Hematopoietic multipotent progenitor cell treated with erythropoietin and hydrocortisone succinate and interleukin-3 and kit ligand, for 4 days (in vitro differentiated cells): ENCODE measurements at regions not wholly inside any gene's neighbourhood (a gene's known extent, or its start where the extent isn't known, plus 50 kb on each side); places are given as distances from the start of the nearest gene placed in this dataset.
"Not testable (repeated sequence)": the region's sequence is repeated elsewhere in the genome, so short reads cannot be mapped to it uniquely, and the experiment has no call there.

Experiments used
- DNase-seq: peaks from one replicate; pipeline ENCODE4 v3.0.0-alpha.2; 2015

DNA sequence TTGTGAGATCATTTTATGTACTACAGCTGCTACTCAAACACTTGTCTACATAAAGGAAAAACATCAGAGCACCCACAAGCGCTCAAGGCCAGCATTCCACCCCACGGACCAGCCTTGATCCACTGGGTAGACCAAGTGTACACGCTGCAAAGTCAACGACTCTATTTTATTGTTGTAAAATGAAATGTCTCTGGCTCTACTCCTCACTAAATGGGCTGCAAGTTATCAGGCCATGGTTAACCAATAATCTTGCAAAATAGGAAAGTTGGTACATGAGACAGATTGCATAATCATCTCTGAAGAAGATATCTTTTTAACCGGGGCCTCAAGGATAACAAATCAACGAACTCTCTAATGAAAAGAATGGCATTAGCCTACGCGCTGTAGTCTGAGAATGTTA is 69.9 kb upstream of the FOXN3 start:
- DNase-seq, result peak; percentile 81

DNA sequence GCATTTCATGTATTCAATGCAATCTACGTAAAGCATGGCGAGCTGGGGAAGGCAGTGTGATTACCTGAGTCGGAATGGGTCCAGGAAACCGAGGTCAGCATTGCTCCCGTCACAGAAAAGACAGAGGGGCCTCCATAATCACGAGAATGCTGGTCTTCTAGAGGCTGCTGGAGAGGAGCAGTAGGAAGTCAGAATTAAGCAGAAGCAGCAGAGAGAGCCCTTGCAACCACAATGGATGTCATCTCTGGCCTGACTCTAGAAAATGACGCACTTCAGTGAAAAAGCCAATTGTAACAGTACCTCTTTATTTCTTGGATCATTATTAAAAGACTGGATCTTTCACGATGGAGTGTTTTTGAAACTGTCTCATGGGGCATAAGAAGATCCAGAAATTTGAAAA is 69.5 kb upstream of the FOXN3 start:
- DNase-seq, result peak; percentile 48

GRCh38 chr14:89485264-89485663 is 68.2 kb upstream of the FOXN3 start:
- no peak for DNase-seq

- peak; percentile 68 for DNase-seq
Measured at GRCh38 chr14:89484051-89484844, 67.2 kb upstream of the FOXN3 start.

DNA sequence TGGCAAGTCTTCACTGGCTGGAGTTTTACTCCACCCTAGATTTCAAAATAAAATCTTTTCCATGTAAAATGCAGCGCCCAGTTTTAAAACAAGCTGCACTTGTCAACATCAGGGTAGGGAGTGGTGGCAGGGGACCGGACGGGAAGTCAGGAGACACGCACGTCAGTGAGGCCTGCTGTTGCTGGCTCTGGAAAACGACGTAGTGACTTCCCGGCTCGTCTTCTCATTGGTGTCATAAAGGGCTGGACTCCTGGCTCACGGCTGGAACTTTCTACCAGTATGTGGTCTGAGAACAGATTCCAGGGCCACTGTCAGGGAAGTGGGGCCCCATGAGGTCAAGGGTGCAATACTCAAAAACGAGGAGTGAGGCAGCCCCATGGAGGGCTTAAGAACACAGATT is 64.2 kb upstream of the FOXN3 start:
- DNase-seq, result no peak

GRCh38 chr14:89480278-89480677 is 63.2 kb upstream of the FOXN3 start:
- no peak for DNase-seq

- no peak for DNase-seq
Measured at GRCh38 chr14:89479802-89480201, 62.8 kb upstream of the FOXN3 start.

DNA sequence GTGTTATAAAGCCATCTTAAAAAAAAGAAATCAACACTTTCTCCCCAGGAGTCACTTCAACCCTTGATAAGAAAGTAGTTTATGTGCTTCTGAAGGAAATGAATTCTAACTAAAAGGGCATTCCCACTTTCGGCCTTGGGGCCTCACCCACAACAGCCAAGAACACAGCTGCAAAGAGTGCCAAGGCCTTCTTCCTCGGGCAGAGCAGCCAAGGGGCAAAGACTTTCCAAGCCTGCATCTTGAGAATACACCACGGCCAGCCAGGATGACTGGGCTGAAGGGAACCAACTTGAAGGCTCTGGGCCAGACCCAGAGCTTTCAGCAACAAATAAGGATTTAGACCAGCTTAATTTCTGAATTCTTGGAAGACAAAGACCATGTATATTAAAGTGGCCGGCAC is 60.4 kb upstream of the FOXN3 start:
- no peak for DNase-seq

- DNase-seq, result peak; percentile 44
Measured at GRCh38 chr14:89476354-89476896, 59.4 kb upstream of the FOXN3 start.

DNA sequence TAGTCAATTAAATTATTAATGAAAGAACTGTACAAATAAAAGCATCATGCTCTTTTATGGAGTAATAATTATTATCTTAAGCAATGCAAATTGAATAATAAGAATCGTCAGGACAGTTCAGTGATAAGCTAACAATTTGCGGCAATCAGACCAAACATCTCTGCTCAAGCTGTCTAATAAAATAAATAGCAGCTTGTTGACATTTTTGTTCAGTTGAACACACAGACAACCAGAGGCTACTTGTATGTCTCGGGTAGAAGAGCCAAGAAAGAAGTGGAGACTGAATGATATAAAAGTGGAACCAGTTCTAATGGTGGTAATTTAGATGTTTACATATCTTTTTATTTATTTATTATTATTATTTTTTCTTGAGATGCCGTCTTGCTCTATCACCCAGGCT is 57.4 kb upstream of the FOXN3 start:
- DNase-seq, result no peak

- DNase-seq, result no peak
Measured at GRCh38 chr14:89473989-89474388, 57.0 kb upstream of the FOXN3 start.

DNA sequence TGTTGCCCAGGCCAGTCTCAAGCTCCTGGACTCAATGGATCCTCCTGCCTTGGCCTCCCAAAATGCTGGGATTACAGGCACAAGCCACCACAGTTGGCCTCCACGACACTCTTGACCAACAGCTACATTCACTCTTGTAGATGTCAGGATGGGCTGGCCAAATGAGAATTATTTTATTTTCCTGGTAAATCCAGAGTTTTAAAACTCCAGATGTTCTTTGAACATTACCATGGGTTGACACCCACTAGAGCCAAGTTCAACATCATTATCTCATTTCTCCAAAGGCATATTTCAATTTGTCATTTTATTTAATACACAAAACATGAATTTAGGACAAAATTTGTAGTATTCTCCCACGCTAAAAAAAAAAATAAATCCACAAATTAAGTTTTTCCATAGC is 56.5 kb upstream of the FOXN3 start:
- DNase-seq, result no peak

- DNase-seq, result peak; percentile 45
Measured at GRCh38 chr14:89470401-89470800, 53.4 kb upstream of the FOXN3 start.

GRCh38 chr14:89469210-89470198 is 52.5 kb upstream of the FOXN3 start:
- DNase-seq, result peak; percentile 97

GRCh38 chr14:89468566-89468965 is 51.5 kb upstream of the FOXN3 start:
- DNase-seq, result peak; percentile 38

- DNase-seq, result not testable (repeated sequence)
Measured at GRCh38 chr14:89468030-89468429, 51.0 kb upstream of the FOXN3 start.

DNA sequence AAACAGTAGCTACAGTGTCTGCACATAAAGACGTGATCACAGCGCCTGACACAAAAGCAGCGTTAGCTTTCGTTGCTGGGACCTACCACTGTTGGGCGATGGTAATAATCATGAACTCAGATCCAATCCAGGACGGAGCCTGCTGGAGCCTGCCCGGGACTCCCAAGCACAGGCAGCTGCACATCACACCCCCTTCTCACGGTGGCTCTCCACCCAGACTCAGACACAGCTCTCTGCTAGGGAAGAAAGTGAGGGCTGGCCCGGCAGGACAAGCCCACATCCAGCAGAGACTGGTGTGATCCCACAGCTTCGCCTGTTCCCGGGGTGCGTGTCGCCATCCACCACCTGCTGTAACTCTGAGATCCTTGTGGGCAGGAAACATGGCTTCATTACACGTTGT is 49.9 kb upstream of the FOXN3 start:
- DNase-seq, result no peak
